Keratinocyte (primary cell): ENCODE measurements at regions not wholly inside any gene's neighbourhood (a gene's known extent, or its start where the extent isn't known, plus 50 kb on each side); places are given as distances from the start of the nearest gene placed in this dataset.

Source experiments
- DNase-seq: peaks from one replicate; pipeline ENCODE4 v3.0.0-alpha.2; 2011; ENCODE audit warnings: low read depth, missing footprints, low spot score
- FAIRE-seq: peaks from 2 replicates; lab custom pipeline; 2011; peaks lifted over from hg19 to GRCh38; lab: Jason Lieb, UNC
- H2AFZ ChIP-seq: 2 replicates; pipeline ENCODE4 v1.6.0; 2012; ENCODE audit warnings: low read length, control low read depth, inconsistent platforms; ENCODE audit not compliant: control insufficient read depth
- H3K27ac ChIP-seq: 2 replicates; pipeline ENCODE4 v1.5.1; 2011; ENCODE audit warnings: low read length; ENCODE audit not compliant: control insufficient read depth, insufficient read depth
- H3K27me3 ChIP-seq: 3 replicates; pipeline ENCODE4 v1.6.0; 2011; ENCODE audit warnings: low read length; ENCODE audit not compliant: control insufficient read depth, insufficient read depth; ENCODE audit errors: extremely low read depth
- H3K36me3 ChIP-seq, 2 experiments: 2 replicates in 1 of 2; 3 replicates in 1 of 2; pipeline ENCODE4 v1.5.1; 2011; ENCODE audit warnings: low read length in 2 of 2, mild to moderate bottlenecking in 1 of 2; ENCODE audit not compliant: control insufficient read depth in 2 of 2, insufficient read depth in 2 of 2; ENCODE audit errors: extremely low read depth in 1 of 2
- H3K4me1 ChIP-seq: 3 replicates; pipeline ENCODE4 v1.5.1; 2011; ENCODE audit warnings: low read length; ENCODE audit not compliant: control insufficient read depth, insufficient read depth; ENCODE audit errors: extremely low read depth
- H3K4me2 ChIP-seq: 3 replicates; pipeline ENCODE4 v1.6.0; 2011; ENCODE audit warnings: low read depth, low read length; ENCODE audit not compliant: control insufficient read depth, insufficient read depth; ENCODE audit errors: extremely low read depth
- H3K4me3 ChIP-seq, 3 experiments: fragments of 200-600 bp in 1 of 3; sonication (generic) in 1 of 3; 2 replicates in 2 of 3; 3 replicates in 1 of 3; pipeline ENCODE4 v1.5.1; 2011 to 2016; ENCODE audit warnings: low read length in 3 of 3, mild to moderate bottlenecking in 3 of 3, control low read depth in 2 of 3, inconsistent platforms in 1 of 3, low read depth in 1 of 3, mixed read lengths in 1 of 3, mixed run types in 1 of 3, moderate library complexity in 1 of 3; ENCODE audit not compliant: control insufficient read depth in 2 of 3, insufficient read depth in 2 of 3; ENCODE audit errors: extremely low read depth in 1 of 3
- H3K79me2 ChIP-seq: 2 replicates; pipeline ENCODE4 v1.6.0; 2012; ENCODE audit warnings: low read length; ENCODE audit not compliant: control insufficient read depth, insufficient read depth
- H3K9ac ChIP-seq: 3 replicates; pipeline ENCODE4 v1.6.0; 2011; ENCODE audit warnings: low read length; ENCODE audit not compliant: control insufficient read depth, insufficient read depth; ENCODE audit errors: extremely low read depth
- H3K9me1 ChIP-seq: 3 replicates; pipeline ENCODE4 v1.6.0; 2011; ENCODE audit warnings: low read length; ENCODE audit not compliant: control insufficient read depth, insufficient read depth; ENCODE audit errors: extremely low read depth
- H3K9me3 ChIP-seq: 2 replicates; pipeline ENCODE4 v1.5.1; 2012; ENCODE audit warnings: low read depth, low read length; ENCODE audit not compliant: control insufficient read depth
- H4K20me1 ChIP-seq: 3 replicates; pipeline ENCODE4 v1.6.0; 2011; ENCODE audit warnings: low read length; ENCODE audit not compliant: control insufficient read depth, insufficient read depth; ENCODE audit errors: extremely low read depth
- CTCF ChIP-seq, 3 experiments: IDR thresholded peaks in 1 of 3; conservative IDR thresholded peaks in 1 of 3; optimal IDR thresholded peaks in 1 of 3; 2 replicates in 2 of 3; 3 replicates in 1 of 3; pipeline versions ENCODE3 to v1.5.1; 2011; ENCODE audit warnings: low read length in 3 of 3, mild to moderate bottlenecking in 3 of 3, moderate library complexity in 2 of 3, control low read depth in 1 of 3, inconsistent platforms in 1 of 3; ENCODE audit not compliant: insufficient read depth in 2 of 3; ENCODE audit errors: extremely low read depth in 1 of 3
- EZH2 ChIP-seq: IDR thresholded peaks from one replicate; pipeline ENCODE4 v1.6.1; 2012; ENCODE audit warnings: inconsistent platforms, mild to moderate bottlenecking, low read length, moderate library complexity
- dilution Hi-C: fragments of 300-500 bp; cut with MboI; formaldehyde crosslinking; loops from one replicate; pipeline ENCODE4 v1.7.0; 2020; ENCODE audit warnings: low sequenced_read_pairs; ENCODE audit not compliant: extremely low pct_ligation_motif_present

DNA sequence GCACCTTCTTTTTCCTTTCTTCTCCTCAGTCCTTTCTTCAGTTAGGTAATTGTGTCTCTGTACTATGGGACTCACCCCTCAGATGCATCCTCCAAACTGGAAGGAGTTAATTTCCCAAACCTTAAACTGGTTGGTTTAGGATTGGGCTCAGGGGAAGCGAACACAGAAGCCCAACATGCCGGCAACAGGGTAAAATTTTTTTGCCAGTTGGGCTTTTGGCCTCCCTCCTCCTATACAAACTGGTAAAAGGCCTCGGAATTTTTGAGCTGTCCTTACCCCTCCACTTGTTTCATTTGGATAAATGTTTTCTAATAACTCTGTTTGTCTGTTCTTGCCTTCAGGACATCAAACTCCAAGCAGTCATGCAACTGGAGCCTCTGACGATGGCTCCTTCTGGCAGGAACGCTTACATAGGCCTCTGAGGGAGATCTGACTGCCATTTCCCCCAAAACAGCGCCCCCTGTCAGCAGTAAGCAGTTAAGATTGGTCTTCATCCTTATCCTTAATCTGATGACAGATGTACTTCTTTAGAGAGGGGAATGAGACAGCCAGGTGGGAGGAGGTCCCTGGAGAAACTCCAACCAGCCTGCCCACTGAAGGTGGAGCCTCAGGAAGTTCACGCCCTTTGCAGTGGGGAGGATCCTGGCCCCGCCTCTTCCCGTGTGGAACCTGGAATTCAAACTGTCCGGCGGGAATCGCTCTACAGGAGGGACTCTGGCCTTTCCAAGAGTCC lies 57.8 kb upstream of the SPINK5 start:
- no peak overlapping the region for H3K27ac ChIP-seq
- no peaks in the 10 kb centered on the region for H3K27me3 ChIP-seq
- H4K20me1 ChIP-seq = no peaks in the 10 kb centered on the region
- no peak overlapping the region for H3K4me3 ChIP-seq
- no peaks in the 10 kb centered on the region for H3K4me1 ChIP-seq
- H3K9ac ChIP-seq = no peak overlapping the region
- no peaks in the 10 kb centered on the region for H3K9me1 ChIP-seq
- no peak overlapping the region for H3K4me2 ChIP-seq
- FAIRE-seq = no peak
- H3K79me2 ChIP-seq = no peaks in the 10 kb centered on the region
- peak; percentile 12 to 35 (median 21) for TF ChIP-seq CTCF (optimal IDR thresholded peaks at IDR 0.05 in 1 of 3, IDR thresholded peaks at IDR 0.05 in 1 of 3, conservative IDR thresholded peaks at IDR 0.05 in 1 of 3; ENCODE audit: extremely low read depth in 1 of 3, insufficient read depth in 2 of 3, low read length in 3 of 3)
- no peak for TF ChIP-seq EZH2
- no peak overlapping the region for H2AFZ ChIP-seq
- dilution Hi-C loops = no loop called here
- H3K9me3 ChIP-seq = peaks cover 4% of the 10 kb centered on the region
- no peaks in the 10 kb centered on the region for H3K36me3 ChIP-seq
- no peak for DNase-seq

GRCh38 chr5:148003226-148003625 lies 60.6 kb upstream of the SPINK5 start:
- Histone ChIP-seq H3K4me2 (no peak overlapping the region), H3K4me1 (no peaks in the 10 kb centered on the region), H3K79me2 (no peaks in the 10 kb centered on the region), H3K27ac (no peak overlapping the region), H3K36me3 (no peaks in the 10 kb centered on the region), H4K20me1 (no peaks in the 10 kb centered on the region), H3K9ac (no peak overlapping the region), H3K9me1 (no peaks in the 10 kb centered on the region), H3K27me3 (no peaks in the 10 kb centered on the region), H2AFZ (no peak overlapping the region), H3K9me3 (peaks cover 4% of the 10 kb centered on the region), H3K4me3 (no peak overlapping the region)
- dilution Hi-C loops = no loop called here
- no peak for TF ChIP-seq EZH2
- TF ChIP-seq CTCF (optimal IDR thresholded peaks at IDR 0.05 in 1 of 3, IDR thresholded peaks at IDR 0.05 in 1 of 3, conservative IDR thresholded peaks at IDR 0.05 in 1 of 3; ENCODE audit: extremely low read depth in 1 of 3, insufficient read depth in 2 of 3, low read length in 3 of 3) = no peak
- DNase-seq = no peak
- FAIRE-seq = no peak
